NCI-H345 treated with DMSO at 0.1 percent for 48 hours (cell line): ENCODE measurements at regions not wholly inside any gene's neighbourhood (a gene's known extent, or its start where the extent isn't known, plus 50 kb on each side); places are given as distances from the start of the nearest gene placed in this dataset.
"Not testable (repeated sequence)": the region's sequence is repeated elsewhere in the genome, so short reads cannot be mapped to it uniquely, and the experiment has no call there.

ENCODE experiments used
- DNase-seq: peaks from one replicate; lab custom pipeline; 2025; ENCODE audit not compliant: unreplicated experiment; lab: John Stamatoyannopoulos, UW

DNA sequence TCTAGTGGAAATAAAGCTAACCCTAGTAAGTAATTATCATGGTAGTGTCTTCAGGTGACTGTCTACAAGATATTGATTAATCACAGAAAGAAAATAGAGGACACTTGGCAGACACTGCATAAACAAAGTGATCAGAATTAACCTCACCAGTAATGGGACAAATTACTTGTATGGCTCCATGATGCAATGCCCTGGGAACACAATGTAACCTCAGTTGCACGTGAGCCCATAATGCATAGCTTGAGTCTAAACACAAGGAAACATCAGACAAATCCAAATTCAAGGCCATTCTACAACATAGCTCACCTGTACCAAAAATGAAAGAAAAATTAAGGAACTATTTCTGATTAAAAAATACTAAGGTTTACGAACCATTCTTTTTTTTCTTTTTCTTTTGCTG is 92.4 kb upstream of the SSTR4 start:
- no peak for DNase-seq

DNA sequence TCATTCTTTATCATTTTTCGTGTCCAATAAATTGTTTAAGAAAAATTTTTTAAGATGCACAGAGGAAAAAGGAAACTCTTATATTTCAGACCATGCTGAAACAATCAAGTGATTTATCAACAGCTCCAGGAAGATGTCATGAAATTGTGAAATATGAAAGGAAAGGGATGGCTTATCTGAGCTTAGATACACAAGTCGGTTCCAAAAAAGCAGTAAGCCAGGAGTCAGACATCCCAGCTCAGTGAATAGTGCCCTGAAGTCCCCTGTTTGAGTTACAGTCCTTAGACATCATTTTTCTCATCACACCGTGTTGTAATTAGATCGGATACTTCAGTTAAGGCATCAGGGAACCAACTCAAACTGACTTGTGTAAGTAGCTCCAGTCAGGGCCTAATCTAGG is 91.0 kb upstream of the SSTR4 start:
- no peak for DNase-seq

DNA sequence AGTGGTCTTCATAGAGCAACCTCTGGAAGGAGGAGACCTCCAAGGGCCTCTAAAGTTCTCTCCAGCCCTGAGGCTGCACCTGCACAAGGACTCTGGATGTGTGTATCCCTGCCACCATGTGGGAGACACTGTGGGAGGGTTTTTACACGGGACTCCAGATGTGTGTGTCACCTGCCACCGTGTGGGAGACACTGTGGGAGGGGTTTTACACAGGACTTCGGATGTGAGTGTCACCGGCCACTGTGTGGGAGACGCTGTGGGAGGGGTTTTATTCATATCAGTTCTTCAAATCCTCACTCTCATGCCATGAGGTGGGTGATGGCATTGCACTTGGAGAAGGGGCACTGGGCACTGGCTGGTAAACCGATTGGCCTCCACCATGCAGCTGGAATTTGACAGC is 90.2 kb upstream of the SSTR4 start:
- DNase-seq = no peak

DNA sequence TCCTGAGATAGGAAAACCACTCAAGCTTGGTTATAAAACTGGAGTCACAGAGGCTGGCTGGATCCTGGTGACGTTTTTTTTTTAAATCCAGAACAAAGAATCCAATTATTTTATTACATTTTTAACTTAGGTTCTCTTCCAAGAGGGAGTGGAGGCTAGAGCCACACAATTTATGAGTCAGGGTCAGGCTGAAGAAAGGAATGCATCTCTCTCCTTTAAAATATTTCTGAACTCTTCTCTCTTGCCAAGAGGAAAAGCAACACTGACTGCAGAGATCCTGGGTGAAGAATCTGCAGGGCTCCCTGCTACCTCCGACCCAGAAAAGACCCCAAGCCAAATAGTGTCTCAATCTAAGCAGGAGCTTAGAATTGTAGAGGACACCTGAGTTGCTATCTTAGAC is 88.5 kb upstream of the SSTR4 start:
- no peak for DNase-seq

DNA sequence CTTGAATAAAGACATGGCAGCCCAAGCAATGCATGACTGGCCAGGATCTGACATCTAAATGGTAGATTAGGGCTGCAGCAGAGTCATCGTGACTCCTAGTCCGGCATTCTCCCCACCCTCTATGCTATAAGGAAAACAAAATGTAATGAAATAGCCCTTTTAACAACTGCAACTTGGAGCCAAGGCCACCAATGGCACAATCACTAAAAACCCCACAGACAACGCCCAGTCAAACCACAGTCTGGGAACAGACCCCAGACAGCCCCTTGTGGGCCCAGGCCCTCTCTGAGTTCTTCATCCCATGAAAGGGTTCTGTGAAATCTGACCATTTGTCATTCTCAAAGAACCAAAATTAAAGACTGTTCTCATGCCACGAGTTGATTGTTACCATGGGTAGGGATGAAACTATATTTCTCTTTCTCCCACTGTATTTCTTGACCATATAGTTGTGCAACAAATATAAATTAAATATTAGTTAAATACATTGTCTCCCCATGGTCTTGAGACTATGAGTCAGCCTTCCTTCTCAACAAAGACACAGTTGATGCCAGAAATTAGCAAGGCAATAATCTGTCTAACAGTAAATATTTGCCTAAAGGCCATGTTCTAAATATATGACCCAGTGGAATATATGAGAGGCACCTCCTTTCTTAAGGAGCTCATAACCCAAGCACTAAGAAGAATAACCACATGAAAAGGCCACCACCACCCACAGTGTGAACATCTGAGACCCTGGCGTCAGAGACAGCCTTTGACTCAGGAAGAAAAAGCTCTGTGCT is 85.6 kb upstream of the SSTR4 start:
- DNase-seq = no peak

DNA sequence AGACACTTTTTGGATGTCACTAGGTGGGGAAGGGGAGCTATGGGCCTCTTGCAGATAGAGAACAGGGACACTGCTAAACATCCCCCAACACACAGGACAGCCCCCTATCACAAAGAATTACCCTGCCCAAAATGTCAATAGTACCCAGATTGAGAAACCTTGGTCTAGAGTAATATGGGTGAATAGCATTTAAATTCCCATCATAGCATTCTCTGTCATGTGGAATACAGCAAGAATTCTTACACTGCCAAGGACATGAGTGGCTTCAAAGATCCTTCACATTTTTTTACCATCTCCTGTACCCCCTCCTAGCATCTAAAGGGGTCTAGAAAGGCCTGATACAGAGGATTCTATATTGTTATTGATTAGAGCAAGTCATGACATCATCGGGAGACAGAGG is 83.1 kb upstream of the SSTR4 start:
- no peak for DNase-seq

DNA sequence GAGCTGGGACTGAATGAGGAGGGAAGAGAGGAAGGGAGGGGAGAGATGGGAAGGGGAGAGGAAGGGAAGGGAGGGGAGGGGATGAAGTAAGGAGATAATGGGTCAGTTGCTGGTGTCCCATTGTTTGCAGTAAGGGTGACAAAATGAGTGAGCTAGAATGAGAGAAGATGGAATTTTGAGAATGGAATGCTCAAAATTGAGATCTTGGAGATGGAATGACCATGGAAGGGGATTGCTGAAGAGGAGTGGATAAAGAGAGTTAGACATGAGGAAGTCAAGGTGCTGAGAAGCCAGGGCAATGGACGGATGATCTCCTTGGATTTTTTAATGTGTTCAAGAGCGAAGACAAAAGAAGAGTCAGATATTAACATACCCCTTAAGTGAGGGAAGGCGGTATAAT is 80.5 kb upstream of the SSTR4 start:
- DNase-seq = no peak

DNA sequence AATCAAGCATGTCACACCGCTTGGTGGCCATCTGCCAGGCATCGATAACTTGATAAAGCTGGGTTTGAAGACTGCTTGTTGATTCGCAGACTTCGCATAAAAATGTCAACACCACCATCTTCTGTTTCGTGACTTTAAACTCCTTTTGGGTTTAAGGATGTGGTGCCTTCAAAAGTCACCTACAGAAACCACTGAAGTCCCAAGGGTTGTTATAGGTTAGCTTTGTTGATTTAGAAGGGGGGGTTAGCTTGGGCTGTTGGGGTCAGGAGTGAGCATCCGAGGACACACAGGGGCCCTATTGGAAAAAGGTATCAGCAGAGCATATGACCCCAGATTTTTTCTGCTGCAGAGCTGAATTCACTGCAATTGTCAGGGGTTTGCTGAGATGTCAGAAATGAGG is 76.7 kb upstream of the SSTR4 start:
- no peak for DNase-seq

DNA sequence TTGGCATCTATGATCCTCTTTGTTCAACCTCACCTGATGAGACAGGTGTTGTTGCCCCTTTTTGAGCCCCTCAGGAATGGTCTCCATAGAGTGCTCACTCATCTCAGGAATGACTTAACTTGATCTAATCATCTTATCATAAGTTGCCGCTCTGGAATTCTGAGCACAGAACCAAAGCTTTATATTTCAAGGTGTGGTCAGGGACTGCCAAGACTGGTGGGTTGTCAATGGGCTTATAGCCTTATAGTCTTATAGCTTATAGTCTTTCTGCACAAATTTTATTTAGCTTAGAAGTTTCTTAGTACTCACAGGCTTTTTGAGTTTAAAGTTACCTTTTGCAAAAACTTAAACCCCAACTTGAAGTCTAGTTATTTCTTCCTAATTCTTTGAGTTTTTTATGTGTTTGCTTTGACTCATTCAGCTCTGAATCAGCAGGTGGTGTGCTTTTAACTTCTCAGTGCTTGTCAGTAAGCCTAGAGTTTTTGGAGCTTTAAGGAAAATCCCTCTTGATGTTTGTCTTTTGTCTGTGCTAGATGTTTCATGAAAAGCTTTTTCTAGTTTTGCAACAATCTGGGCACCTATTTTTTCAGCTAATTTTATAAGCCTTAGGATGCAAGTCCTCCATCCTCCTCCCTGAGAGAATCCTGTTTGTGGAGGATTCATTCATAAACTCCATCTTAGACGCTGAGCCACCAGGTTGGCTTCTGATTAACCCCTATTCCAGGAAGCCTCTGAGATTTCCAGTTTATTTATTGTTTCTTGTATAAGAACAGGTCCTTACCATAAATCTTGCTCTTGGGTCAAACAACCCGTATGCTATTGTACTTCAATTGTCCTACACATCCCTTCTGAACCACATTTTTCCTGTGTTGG is 72.3 kb upstream of the SSTR4 start:
- DNase-seq = no peak

DNA sequence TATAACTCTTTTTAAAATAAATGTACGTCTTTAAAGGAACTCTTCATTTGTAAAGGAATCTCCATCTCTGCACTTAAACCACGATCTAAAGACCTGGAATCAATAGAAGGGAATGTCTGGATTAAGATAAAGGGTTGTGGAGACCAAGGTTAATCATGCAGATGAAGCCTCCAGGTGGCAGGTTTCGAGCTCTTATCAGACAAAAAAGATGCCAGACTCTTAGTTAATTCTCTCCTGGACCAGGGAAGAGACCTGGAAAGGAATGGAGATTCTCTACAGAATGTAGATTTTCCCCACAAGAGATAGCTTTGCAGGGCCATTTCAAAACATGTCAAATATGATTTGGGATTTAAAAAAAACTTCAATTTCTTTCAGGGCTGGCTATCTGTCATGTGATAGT is 71.5 kb upstream of the SSTR4 start:
- DNase-seq = no peak

DNA sequence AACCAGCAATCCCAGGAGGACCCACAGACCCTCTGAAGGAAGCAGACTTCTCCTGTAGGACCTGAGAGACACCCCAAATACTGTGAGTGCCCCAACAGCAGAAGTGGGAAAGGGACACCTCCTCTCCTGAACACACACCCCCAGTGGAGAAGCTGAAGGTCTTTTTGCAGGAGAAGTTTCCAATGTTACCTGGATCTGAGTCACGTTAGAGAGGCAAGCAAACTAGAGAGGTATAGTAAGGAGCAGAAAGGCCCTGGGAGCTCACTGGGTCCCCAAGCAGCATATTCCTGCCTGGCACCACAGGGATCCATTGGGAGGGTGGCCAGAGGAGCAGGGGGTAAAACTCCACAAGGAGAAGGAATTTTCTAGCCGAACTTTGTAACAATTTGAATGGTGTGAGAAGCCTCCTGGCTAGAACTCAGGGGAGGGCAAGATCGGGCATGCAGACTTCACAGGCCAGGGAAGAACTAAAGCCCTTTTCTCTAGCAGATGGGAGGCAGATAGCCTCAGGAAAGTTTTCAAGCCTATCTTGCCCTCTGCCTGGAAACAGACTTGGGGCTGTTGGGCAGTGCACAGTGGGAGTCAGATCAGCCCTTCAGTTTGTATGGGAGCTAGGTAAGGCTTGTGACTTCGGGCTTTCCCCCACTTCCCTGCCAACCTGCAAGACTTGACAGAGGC is 68.2 kb upstream of the SSTR4 start:
- DNase-seq = no peak

DNA sequence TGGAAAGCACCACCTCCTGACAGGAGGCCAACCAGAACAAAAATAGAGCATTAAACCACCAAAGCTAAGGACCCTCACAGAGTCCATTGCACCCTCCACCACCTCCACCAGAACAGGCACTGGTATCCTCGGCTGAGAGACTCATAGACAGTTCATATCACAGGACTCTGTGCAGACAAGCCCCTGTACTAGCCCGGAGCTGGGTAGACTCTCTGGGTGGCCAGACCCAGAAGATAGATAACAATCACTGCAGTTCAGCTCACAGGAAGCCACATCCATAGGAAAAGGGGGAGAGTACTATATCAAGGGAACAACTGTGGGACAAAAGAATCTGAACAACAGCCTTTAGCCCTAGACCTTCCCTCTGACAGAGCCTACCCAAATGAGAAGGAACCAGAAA is 67.4 kb upstream of the SSTR4 start:
- not testable (repeated sequence) for DNase-seq

DNA sequence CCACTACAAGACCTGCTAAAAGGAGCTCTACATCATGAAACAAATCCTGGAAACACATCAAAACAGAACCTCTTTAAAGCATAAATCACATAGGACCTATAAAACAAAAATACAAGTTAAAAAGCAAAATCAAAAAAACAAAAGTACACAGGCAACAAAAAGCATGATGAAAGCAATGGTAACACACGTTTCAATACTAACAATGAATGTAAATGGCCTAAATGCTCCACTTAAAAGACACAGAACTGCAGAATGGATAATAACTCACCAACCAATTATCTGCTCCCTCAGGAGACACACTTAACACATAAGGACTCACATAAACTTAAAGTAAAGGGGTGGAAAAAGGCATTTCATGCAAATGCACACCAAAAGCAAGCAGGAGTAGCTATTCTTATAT is 66.1 kb upstream of the SSTR4 start:
- DNase-seq = not testable (repeated sequence)

DNA sequence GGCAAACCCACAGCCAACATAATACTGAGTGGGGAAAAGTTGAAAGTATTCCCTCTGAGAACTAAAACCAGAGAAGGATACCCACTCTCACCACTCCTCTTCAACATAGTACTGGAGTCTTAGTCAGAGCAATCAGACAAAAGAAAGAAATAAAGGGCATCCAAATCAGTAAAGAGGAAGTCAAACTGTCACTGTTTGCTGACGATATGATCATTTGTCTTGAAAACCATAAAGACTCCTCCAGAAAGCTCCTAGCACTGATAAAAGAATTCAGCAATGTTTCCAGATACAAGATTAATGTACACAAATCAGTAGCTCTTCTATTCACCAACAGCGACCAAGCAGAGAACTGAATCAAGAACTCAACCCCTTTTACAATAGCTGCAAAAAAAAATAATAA is 64.0 kb upstream of the SSTR4 start:
- not testable (repeated sequence) for DNase-seq

DNA sequence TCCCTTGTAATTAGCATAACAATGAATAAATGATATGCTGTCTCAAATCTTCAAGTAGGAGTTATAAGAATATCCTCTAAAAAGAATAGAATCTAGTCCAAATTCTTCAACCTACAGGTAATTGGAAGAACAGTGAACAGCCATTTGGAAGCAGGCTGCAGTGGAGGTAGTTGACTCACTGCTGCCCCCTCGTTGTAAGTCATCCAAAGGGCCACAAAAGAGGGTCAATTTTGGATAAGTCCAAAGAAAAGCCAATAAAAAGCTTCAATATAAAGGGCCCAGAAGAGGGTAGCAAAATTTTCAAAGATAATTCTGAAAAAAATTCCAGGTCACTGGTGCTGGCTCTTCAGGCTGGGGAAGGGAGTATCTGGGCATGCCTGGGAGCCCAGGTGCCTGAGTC is 60.8 kb upstream of the SSTR4 start:
- no peak for DNase-seq

DNA sequence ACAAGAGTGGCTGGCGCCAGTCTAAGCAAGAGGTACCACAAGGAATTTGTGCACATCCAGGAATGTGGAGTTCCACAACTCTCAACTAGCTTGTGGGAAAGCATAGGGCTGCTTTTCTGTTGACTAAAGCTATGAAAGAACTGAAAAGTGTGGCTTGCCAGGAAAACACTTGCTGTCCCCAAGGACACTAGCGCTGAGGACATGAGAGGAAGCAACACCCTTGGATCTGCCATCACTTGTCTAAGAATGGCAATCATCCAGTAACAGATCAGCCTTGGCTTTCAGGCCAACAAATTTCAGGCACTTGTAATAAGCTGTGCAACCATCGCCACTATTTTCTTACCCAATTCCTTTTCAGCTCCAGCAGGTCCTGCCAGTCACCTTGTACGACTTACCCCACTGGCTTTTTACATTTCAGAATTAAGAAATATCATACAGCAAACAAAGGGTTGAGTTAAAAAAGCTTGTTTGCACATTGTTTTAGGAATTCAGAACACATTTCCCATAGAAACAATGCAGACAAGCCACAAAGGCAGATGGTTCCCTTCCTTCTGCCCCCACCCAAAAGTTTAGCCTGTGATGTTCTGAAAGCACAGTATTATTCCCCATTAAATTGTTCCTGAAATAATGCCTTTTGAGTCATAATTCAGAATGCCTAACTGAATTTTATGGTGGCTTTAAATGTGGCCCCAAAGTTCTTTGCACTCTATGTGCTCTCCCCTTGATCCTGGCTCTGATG is 57.9 kb upstream of the SSTR4 start:
- no peak for DNase-seq

DNA sequence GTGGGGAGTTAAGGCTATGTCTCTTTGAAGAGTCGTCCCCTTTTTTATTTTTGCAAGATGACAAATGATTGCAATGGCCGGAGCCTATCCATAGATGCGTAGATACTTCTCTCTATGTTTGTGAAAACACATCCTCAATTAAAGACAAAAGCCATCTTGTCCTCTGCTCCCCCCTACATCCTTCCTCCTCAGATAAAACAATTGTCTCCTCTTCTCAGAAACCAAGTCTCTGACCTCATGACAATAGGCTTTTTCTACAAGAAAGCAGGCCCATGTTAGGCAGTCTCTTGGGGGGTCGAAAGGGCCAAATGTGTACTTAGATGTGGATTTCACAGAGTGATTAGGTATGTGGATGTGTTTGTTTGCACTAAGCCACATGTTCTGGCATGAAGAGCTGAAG is 51.1 kb upstream of the SSTR4 start:
- DNase-seq = no peak

DNA sequence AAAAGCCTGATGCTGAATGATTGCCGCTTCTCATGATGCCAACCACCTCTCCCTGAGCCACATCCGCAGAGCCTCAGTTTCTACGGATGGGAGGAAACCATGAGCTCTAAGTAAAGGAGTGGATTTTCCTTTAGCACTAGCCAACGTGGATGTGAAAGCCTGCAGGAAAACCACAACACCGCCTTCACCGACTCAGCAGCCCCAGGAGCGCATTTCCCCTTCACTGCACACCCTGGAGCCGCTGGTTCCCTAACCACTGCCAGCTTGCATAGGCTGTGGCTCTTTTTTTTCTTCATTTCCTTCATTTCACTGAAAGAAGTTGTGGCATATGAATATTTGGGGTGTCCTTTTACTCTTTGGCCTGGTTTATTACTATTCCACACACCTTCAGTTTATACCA is 50.5 kb upstream of the SSTR4 start:
- no peak for DNase-seq

DNA sequence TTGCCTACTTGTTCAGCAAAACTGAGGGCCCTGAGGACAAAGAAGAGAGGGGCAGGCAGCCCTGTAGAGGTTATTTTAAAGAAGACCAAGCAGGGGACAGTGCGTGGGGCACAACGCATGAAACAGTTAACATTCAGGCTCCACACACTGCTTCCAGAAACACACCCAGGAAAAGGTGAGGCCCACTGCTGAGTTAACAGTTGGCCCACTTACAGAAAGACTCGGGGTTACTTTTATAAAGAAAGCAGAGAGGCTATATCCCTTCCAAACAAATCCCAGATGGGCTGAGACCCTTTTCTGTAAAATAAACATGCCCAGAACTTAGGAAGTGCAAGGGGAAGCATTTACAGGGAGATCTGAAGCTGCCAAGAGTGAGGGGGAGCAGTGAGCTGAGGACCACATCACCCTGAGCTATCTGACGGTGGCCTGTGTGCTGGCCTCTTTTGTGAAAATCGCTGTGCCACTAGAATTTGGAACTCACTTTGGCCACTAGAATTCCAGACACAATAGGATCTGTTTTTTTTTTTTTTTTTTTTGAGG is 49.8 kb upstream of the SSTR4 start:
- no peak for DNase-seq
